ENCODE measurements at regions not wholly inside any gene's neighbourhood (a gene's known extent, or its start where the extent isn't known, plus 50 kb on each side); places are given as distances from the start of the nearest gene placed in this dataset.

DNA sequence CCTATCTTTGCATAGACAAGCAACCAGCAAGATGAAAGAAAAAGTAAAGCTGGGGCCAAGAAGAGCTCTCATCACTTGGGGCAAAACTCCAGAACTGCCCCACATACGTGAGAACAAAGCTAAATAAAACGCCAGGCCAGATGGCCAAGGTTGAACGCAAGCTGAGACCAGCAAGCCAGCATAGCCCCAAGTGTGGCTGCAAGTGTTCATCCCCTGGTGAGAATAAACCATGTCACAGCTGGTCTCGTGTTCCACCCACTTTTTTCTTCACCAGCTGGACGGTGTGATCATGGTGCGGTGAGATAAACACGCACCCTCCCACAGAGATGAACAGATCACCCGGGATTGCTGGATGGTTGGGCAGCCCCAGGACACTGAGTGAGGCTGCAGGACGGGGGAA, 109.6 kb upstream of the CACNA1A start:
- FAIRE-seq (no peak), DNase-seq (ENCODE audit: insufficient read length, low spot score) (no peak)
- no peak for TF ChIP-seq TAF1 (IDR thresholded peaks at IDR 0.05; ENCODE audit: low read depth, low read length)
- TF ChIP-seq SPI1 (IDR thresholded peaks at IDR 0.05; ENCODE audit: low read depth, low read length): no peak
- TF ChIP-seq POU2F2 (IDR thresholded peaks at IDR 0.05; ENCODE audit: low read depth, low read length): no peak
- no peak for TF ChIP-seq POLR2AphosphoS5 (IDR thresholded peaks at IDR 0.05; ENCODE audit: low read depth, low read length)
- no peak for TF ChIP-seq POLR2A (IDR thresholded peaks at IDR 0.05; ENCODE audit: low read depth, low read length)
- no peak for TF ChIP-seq PAX5 (IDR thresholded peaks at IDR 0.05; ENCODE audit: insufficient read depth, low read length, severe bottlenecking)

DNA sequence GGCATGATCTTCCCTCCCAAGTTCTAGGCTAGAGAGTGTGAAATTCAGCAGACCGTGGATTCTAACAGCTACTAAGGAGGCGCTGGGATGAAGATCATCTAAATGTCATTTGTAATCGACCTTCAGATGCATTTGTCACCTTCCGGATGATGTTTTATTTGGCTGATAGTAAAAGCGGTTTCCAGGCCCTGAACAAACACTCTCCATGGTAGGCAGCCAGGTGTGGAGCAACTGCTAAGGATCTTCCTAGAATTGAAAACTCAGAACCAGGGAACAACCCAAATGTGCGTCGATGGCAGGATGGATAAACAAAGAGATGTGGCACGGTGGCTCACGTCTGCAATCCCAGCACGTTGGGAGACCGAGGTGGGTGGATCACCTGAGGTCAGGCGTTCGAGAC, 107.2 kb upstream of the CACNA1A start:
- DNase-seq (ENCODE audit: insufficient read length, low spot score) (no peak), FAIRE-seq (no peak)
- TF ChIP-seq TAF1 (IDR thresholded peaks at IDR 0.05; ENCODE audit: low read depth, low read length): no peak
- TF ChIP-seq POLR2A (IDR thresholded peaks at IDR 0.05; ENCODE audit: low read depth, low read length): no peak
- no peak for TF ChIP-seq PAX5 (IDR thresholded peaks at IDR 0.05; ENCODE audit: insufficient read depth, low read length, severe bottlenecking)
- no peak for TF ChIP-seq POU2F2 (IDR thresholded peaks at IDR 0.05; ENCODE audit: low read depth, low read length)
- no peak for TF ChIP-seq POLR2AphosphoS5 (IDR thresholded peaks at IDR 0.05; ENCODE audit: low read depth, low read length)
- no peak for TF ChIP-seq SPI1 (IDR thresholded peaks at IDR 0.05; ENCODE audit: low read depth, low read length)

DNA sequence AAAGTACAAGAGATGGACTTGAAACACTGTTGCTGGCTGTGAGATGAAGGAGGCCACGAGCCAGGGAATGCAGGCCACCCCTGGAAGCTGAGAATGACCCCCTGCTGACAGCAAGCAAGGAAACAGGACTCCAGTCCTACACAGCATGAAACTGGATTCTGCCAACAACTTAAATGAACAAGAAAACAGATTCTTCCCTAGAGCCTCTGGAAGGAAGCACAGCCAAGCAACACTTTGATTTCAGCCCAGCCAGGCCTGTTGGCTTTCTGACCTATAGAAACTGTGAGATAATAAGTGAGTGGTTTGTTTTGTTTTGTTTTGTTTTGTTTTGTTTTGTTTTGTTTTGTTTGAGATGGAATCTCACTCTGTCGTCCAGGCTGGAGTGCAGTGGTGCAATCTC, 105.3 kb upstream of the CACNA1A start:
- DNase-seq (ENCODE audit: insufficient read length, low spot score): no peak
- no peak for FAIRE-seq
- no peak for TF ChIP-seq TAF1 (IDR thresholded peaks at IDR 0.05; ENCODE audit: low read depth, low read length)
- TF ChIP-seq POLR2A (IDR thresholded peaks at IDR 0.05; ENCODE audit: low read depth, low read length): no peak
- TF ChIP-seq SPI1 (IDR thresholded peaks at IDR 0.05; ENCODE audit: low read depth, low read length): no peak
- TF ChIP-seq POLR2AphosphoS5 (IDR thresholded peaks at IDR 0.05; ENCODE audit: low read depth, low read length): no peak
- no peak for TF ChIP-seq POU2F2 (IDR thresholded peaks at IDR 0.05; ENCODE audit: low read depth, low read length)
- TF ChIP-seq PAX5 (IDR thresholded peaks at IDR 0.05; ENCODE audit: insufficient read depth, low read length, severe bottlenecking): no peak

DNA sequence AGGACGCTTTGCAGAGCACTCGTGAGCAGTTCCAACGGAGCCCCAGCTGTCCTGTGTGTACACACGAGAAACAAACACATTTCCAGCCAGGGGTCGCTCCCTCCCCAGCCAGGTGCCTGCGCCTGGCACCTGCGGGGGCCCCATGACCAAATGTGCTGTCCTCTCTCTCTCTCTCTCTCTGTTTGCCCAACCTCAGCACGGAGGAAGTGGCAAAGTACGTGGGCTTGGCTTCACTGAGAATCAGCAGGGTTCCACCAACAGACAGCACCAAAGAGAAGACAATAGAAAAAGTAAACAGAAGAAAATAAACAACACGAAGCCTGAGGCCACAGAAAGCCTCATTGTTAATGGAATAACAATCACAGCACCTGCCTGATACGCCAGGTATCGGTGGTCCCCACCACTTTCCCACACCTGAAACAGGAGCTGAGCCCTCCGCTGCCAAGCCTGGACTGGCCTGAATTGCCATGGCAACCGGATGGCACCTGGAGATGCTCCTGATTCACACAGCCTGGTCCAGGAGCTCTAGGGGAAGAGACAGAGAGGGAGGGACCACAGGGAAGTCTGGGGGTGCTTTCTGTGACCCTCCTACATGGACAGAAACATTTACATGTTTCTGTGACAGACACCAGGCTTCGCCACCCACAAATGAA, 103.9 kb upstream of the CACNA1A start:
- DNase-seq (ENCODE audit: insufficient read length, low spot score): no peak
- no peak for FAIRE-seq

DNA sequence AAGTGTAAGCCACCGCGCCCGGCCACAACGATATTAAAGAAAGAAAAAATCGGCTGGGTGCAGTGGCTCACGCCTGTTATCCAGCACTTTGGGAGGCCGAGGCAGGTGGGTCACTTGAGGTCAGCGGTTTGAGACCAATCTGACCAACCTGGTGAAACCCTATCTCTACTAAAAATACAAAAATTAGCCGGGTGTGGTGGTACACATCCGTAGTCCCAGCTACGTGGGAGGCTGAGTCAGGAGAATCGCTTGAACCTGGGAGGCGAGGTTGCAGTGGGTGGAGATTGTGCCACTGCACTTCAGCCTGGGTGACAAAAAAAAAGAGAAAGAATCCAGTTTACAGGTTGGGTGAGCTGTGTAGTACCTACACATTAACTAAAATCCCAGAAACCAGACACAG, 99.9 kb upstream of the CACNA1A start:
- TF ChIP-seq POLR2AphosphoS5 (IDR thresholded peaks at IDR 0.05; ENCODE audit: low read depth, low read length) (no peak), POU2F2 (IDR thresholded peaks at IDR 0.05; ENCODE audit: low read depth, low read length) (no peak)
- no peak for FAIRE-seq
- no peak for DNase-seq (ENCODE audit: insufficient read length, low spot score)

More for the DNA sequence above, 103.9 kb upstream of the CACNA1A start:
- no peak for TF ChIP-seq POLR2AphosphoS5 (IDR thresholded peaks at IDR 0.05; ENCODE audit: low read depth, low read length)
- no peak for TF ChIP-seq POU2F2 (IDR thresholded peaks at IDR 0.05; ENCODE audit: low read depth, low read length)
- TF ChIP-seq PAX5 (IDR thresholded peaks at IDR 0.05; ENCODE audit: insufficient read depth, low read length, severe bottlenecking): no peak
- no peak for TF ChIP-seq SPI1 (IDR thresholded peaks at IDR 0.05; ENCODE audit: low read depth, low read length)
- TF ChIP-seq POLR2A (IDR thresholded peaks at IDR 0.05; ENCODE audit: low read depth, low read length): no peak
- TF ChIP-seq TAF1 (IDR thresholded peaks at IDR 0.05; ENCODE audit: low read depth, low read length): no peak

DNA sequence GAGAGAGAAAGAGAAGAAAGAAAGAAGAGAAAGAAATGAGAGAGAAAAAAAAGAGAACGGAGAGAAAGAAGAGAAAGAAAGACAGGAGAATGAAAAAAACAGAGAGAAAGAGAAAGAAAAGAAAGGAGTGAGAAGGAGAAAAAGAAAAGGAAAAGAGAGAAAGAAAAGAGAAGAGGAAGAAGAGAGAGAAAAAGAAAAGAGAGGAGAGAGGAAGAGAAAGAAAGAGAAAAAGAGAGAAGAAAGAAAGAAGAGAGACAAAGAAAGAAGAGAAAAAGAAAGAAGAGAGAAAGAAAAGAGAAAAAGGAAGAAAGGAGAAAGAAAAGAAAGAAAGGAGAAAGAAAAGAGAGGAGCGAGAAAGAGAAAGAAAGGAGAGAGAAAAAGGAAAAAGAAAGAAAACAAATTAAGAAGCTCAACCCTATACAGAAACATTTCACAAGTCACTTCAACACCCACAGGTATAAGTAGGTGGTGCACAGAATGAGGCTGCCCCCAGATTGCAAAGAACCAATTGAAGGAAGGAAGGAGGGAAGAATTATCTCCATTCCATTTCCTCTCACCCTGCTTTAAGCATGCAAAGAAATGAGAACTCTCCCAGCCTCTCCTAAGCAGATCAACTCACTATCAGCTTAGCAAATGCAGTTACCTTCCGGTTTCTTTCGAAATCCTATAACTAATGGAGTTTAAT, 98.8 kb upstream of the CACNA1A start:
- DNase-seq (ENCODE audit: insufficient read length, low spot score) (no peak), FAIRE-seq (no peak)
- TF ChIP-seq PAX5 (IDR thresholded peaks at IDR 0.05; ENCODE audit: insufficient read depth, low read length, severe bottlenecking): no peak
- TF ChIP-seq SPI1 (IDR thresholded peaks at IDR 0.05; ENCODE audit: low read depth, low read length): no peak
- no peak for TF ChIP-seq POLR2AphosphoS5 (IDR thresholded peaks at IDR 0.05; ENCODE audit: low read depth, low read length)
- TF ChIP-seq POU2F2 (IDR thresholded peaks at IDR 0.05; ENCODE audit: low read depth, low read length): no peak
- TF ChIP-seq TAF1 (IDR thresholded peaks at IDR 0.05; ENCODE audit: low read depth, low read length): no peak
- TF ChIP-seq POLR2A (IDR thresholded peaks at IDR 0.05; ENCODE audit: low read depth, low read length): no peak

DNA sequence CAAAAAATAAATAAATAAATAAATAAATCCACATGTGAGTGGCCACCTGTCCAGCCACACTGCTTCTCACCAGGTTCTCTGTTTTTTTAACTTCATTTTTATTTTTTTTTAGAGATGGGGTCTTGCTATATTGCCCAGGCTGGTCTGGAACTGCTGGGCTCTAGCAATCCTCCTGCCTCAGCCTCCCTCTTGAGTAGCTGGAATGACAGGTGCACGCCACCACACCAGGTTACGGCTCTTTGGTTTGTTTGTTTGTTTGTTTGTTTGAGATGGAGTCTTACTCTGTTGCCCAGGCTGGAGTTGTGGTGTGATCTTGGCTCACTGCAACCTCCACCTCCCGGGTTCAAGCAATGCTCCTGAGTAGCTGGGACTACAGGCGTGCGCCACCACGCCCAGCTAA, 94.5 kb upstream of the CACNA1A start:
- TF ChIP-seq PAX5 (IDR thresholded peaks at IDR 0.05; ENCODE audit: insufficient read depth, low read length, severe bottlenecking) (no peak), POLR2AphosphoS5 (IDR thresholded peaks at IDR 0.05; ENCODE audit: low read depth, low read length) (no peak), TAF1 (IDR thresholded peaks at IDR 0.05; ENCODE audit: low read depth, low read length) (no peak), POLR2A (IDR thresholded peaks at IDR 0.05; ENCODE audit: low read depth, low read length) (no peak), POU2F2 (IDR thresholded peaks at IDR 0.05; ENCODE audit: low read depth, low read length) (no peak), SPI1 (IDR thresholded peaks at IDR 0.05; ENCODE audit: low read depth, low read length) (no peak)
- FAIRE-seq (no peak), DNase-seq (ENCODE audit: insufficient read length, low spot score) (no peak)

DNA sequence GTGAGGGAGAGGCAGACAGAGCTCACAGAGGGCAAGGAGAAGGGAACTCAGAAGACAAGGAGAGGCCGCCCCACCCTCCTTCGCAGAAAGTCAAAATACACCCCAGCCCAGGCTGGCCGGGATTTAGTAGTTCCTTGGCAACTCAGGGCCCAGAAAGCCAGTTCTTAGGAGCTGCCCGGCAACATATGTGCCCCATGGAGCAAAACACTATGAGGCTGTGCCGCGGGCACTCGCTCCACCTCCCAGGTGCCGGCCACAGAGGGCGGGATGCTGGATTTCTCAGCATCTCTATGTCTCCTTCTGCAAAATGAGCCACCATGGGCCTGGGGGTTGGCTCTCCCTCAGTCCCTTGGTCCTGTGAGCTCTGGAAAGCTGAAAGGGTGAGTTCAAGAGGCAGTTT, 93.8 kb upstream of the CACNA1A start:
- TF ChIP-seq POLR2AphosphoS5 (IDR thresholded peaks at IDR 0.05; ENCODE audit: low read depth, low read length) (no peak), POU2F2 (IDR thresholded peaks at IDR 0.05; ENCODE audit: low read depth, low read length) (no peak), TAF1 (IDR thresholded peaks at IDR 0.05; ENCODE audit: low read depth, low read length) (no peak), POLR2A (IDR thresholded peaks at IDR 0.05; ENCODE audit: low read depth, low read length) (no peak), PAX5 (IDR thresholded peaks at IDR 0.05; ENCODE audit: insufficient read depth, low read length, severe bottlenecking) (no peak), SPI1 (IDR thresholded peaks at IDR 0.05; ENCODE audit: low read depth, low read length) (no peak)
- DNase-seq (ENCODE audit: insufficient read length, low spot score) (no peak), FAIRE-seq (no peak)

DNA sequence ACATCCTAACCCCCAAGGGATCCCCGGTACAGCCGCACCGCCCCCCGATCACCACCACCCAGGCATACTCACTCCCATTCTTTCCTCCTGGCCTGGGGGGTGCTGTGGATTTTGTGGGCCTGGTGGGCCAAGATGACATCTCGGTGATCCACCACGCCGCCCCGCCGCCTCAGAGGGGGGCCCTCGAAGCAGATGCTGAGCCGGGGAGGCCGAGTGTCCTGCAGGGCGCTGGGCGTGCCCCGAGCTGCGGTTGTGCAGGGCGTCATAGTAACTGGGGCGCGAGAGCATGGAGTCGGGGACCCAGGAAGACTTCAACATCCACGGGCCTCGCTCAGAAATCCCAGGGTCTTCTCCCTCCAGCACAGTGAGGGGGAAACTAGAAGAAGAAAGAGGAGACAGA, 93.4 kb upstream of the CACNA1A start:
- TF ChIP-seq POLR2A (IDR thresholded peaks at IDR 0.05; ENCODE audit: low read depth, low read length): no peak
- TF ChIP-seq POLR2AphosphoS5 (IDR thresholded peaks at IDR 0.05; ENCODE audit: low read depth, low read length): no peak
- TF ChIP-seq SPI1 (IDR thresholded peaks at IDR 0.05; ENCODE audit: low read depth, low read length): no peak
- no peak for TF ChIP-seq TAF1 (IDR thresholded peaks at IDR 0.05; ENCODE audit: low read depth, low read length)
- TF ChIP-seq PAX5 (IDR thresholded peaks at IDR 0.05; ENCODE audit: insufficient read depth, low read length, severe bottlenecking): no peak
- TF ChIP-seq POU2F2 (IDR thresholded peaks at IDR 0.05; ENCODE audit: low read depth, low read length): no peak
- FAIRE-seq: no peak
- no peak for DNase-seq (ENCODE audit: insufficient read length, low spot score)

Data from GM12891 (cell line).